ENCODE measurements at regions not wholly inside any gene's neighbourhood (a gene's known extent, or its start where the extent isn't known, plus 50 kb on each side); places are given as distances from the start of the nearest gene placed in this dataset.

DNA sequence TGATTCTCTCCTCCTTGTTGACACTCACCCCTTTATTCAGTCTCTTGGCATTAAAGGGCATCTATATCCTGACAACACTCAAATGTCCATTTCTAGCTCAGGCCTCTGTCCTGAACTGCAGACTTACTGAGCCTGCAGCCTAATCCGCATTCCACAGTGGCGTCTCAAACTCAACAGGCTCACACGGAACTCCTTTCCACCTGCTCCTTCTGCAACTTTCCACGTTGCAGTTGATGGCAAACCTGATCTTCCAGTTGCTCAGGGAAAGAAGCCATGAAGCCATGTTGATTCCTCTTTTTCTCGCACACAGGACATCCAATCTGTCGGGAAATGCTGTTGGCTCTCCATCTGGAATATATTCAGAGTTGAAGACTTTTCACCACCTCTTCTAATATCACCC lies 522.4 kb downstream of the CCSER2 start:
- TF ChIP-seq, protein P1, sequence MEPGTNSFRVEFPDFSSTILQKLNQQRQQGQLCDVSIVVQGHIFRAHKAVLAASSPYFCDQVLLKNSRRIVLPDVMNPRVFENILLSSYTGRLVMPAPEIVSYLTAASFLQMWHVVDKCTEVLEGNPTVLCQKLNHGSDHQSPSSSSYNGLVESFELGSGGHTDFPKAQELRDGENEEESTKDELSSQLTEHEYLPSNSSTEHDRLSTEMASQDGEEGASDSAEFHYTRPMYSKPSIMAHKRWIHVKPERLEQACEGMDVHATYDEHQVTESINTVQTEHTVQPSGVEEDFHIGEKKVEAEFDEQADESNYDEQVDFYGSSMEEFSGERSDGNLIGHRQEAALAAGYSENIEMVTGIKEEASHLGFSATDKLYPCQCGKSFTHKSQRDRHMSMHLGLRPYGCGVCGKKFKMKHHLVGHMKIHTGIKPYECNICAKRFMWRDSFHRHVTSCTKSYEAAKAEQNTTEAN (CRISPR knock-in tag; IDR thresholded peaks at IDR 0.05): no peak
- TF ChIP-seq HNRNPUL1 (IDR thresholded peaks at IDR 0.05; ENCODE audit: low read length) (no peak), EHMT2 (IDR thresholded peaks at IDR 0.05) (no peak), POLR2A (conservative IDR thresholded peaks at IDR 0.05) (no peak), NONO (IDR thresholded peaks at IDR 0.05; ENCODE audit: low read depth in 2 of 2, low read length in 1 of 2) (no peak), ZNF274 (IDR thresholded peaks at IDR 0.05; ENCODE audit: borderline replicate concordance, low read depth, low read length) (no peak), CBFB (CRISPR knock-in tag; IDR thresholded peaks at IDR 0.05) (no peak), JUN (IDR thresholded peaks at IDR 0.05; ENCODE audit: borderline replicate concordance, low read depth, low read length) (no peak), JUN (CRISPR knock-in tag; IDR thresholded peaks at IDR 0.05; ENCODE audit: borderline replicate concordance) (no peak)
- TF ChIP-seq, protein P2, sequence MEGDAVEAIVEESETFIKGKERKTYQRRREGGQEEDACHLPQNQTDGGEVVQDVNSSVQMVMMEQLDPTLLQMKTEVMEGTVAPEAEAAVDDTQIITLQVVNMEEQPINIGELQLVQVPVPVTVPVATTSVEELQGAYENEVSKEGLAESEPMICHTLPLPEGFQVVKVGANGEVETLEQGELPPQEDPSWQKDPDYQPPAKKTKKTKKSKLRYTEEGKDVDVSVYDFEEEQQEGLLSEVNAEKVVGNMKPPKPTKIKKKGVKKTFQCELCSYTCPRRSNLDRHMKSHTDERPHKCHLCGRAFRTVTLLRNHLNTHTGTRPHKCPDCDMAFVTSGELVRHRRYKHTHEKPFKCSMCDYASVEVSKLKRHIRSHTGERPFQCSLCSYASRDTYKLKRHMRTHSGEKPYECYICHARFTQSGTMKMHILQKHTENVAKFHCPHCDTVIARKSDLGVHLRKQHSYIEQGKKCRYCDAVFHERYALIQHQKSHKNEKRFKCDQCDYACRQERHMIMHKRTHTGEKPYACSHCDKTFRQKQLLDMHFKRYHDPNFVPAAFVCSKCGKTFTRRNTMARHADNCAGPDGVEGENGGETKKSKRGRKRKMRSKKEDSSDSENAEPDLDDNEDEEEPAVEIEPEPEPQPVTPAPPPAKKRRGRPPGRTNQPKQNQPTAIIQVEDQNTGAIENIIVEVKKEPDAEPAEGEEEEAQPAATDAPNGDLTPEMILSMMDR (IDR thresholded peaks at IDR 0.05 in 2 of 3, conservative IDR thresholded peaks at IDR 0.05 in 1 of 3; ENCODE audit: insufficient read depth in 2 of 3, low read depth in 1 of 3, low read length in 3 of 3): no peak
- TF ChIP-seq, protein P3, sequence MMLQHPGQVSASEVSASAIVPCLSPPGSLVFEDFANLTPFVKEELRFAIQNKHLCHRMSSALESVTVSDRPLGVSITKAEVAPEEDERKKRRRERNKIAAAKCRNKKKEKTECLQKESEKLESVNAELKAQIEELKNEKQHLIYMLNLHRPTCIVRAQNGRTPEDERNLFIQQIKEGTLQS (IDR thresholded peaks at IDR 0.05): no peak
- TF ChIP-seq, protein P3 (CRISPR knock-in tag; conservative IDR thresholded peaks at IDR 0.05): no peak

Data from K562 (cell line).